ENCODE measurements at regions not wholly inside any gene's neighbourhood (a gene's known extent, or its start where the extent isn't known, plus 50 kb on each side); places are given as distances from the start of the nearest gene placed in this dataset.

DNA sequence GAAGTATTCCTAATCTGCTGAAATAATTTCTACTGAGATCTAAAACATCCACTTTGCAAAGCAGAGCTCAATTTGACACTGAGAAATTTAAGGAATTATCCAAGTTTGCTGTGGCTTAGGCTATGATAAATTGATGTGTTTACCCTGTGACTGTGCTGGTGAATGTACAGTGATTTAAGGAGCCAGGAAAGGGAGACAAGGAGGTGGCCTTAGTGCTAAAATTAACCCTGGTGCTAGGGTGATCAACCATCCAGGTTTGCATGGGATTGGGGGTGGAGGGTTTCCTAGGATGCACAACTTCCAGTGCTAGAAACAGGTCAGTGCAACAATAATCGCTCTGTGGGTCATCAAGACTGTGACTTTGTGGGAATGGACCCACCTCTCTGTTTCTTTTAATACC, 307.5 kb upstream of the SPRED2 start:
- TF ChIP-seq, protein P1, sequence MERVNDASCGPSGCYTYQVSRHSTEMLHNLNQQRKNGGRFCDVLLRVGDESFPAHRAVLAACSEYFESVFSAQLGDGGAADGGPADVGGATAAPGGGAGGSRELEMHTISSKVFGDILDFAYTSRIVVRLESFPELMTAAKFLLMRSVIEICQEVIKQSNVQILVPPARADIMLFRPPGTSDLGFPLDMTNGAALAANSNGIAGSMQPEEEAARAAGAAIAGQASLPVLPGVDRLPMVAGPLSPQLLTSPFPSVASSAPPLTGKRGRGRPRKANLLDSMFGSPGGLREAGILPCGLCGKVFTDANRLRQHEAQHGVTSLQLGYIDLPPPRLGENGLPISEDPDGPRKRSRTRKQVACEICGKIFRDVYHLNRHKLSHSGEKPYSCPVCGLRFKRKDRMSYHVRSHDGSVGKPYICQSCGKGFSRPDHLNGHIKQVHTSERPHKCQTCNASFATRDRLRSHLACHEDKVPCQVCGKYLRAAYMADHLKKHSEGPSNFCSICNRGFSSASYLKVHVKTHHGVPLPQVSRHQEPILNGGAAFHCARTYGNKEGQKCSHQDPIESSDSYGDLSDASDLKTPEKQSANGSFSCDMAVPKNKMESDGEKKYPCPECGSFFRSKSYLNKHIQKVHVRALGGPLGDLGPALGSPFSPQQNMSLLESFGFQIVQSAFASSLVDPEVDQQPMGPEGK (tag by site-specific recombination; IDR thresholded peaks at IDR 0.05) = no peak
- TF ChIP-seq, protein P2, sequence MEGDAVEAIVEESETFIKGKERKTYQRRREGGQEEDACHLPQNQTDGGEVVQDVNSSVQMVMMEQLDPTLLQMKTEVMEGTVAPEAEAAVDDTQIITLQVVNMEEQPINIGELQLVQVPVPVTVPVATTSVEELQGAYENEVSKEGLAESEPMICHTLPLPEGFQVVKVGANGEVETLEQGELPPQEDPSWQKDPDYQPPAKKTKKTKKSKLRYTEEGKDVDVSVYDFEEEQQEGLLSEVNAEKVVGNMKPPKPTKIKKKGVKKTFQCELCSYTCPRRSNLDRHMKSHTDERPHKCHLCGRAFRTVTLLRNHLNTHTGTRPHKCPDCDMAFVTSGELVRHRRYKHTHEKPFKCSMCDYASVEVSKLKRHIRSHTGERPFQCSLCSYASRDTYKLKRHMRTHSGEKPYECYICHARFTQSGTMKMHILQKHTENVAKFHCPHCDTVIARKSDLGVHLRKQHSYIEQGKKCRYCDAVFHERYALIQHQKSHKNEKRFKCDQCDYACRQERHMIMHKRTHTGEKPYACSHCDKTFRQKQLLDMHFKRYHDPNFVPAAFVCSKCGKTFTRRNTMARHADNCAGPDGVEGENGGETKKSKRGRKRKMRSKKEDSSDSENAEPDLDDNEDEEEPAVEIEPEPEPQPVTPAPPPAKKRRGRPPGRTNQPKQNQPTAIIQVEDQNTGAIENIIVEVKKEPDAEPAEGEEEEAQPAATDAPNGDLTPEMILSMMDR (tag by site-specific recombination; IDR thresholded peaks at IDR 0.05) = no peak
- TF ChIP-seq ZNF138 (tag by site-specific recombination; IDR thresholded peaks at IDR 0.05; ENCODE audit: borderline replicate concordance) = no peak
- no peak for TF ChIP-seq ZFHX2 (tag by site-specific recombination; conservative IDR thresholded peaks at IDR 0.05)
- TF ChIP-seq ZNF585B (tag by site-specific recombination; IDR thresholded peaks at IDR 0.05) = no peak
- TF ChIP-seq, protein P3, sequence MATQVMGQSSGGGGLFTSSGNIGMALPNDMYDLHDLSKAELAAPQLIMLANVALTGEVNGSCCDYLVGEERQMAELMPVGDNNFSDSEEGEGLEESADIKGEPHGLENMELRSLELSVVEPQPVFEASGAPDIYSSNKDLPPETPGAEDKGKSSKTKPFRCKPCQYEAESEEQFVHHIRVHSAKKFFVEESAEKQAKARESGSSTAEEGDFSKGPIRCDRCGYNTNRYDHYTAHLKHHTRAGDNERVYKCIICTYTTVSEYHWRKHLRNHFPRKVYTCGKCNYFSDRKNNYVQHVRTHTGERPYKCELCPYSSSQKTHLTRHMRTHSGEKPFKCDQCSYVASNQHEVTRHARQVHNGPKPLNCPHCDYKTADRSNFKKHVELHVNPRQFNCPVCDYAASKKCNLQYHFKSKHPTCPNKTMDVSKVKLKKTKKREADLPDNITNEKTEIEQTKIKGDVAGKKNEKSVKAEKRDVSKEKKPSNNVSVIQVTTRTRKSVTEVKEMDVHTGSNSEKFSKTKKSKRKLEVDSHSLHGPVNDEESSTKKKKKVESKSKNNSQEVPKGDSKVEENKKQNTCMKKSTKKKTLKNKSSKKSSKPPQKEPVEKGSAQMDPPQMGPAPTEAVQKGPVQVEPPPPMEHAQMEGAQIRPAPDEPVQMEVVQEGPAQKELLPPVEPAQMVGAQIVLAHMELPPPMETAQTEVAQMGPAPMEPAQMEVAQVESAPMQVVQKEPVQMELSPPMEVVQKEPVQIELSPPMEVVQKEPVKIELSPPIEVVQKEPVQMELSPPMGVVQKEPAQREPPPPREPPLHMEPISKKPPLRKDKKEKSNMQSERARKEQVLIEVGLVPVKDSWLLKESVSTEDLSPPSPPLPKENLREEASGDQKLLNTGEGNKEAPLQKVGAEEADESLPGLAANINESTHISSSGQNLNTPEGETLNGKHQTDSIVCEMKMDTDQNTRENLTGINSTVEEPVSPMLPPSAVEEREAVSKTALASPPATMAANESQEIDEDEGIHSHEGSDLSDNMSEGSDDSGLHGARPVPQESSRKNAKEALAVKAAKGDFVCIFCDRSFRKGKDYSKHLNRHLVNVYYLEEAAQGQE (tag by site-specific recombination; IDR thresholded peaks at IDR 0.05) = no peak
- TF ChIP-seq SP3 (tag by site-specific recombination; IDR thresholded peaks at IDR 0.05) = no peak
- TF ChIP-seq, protein P4, sequence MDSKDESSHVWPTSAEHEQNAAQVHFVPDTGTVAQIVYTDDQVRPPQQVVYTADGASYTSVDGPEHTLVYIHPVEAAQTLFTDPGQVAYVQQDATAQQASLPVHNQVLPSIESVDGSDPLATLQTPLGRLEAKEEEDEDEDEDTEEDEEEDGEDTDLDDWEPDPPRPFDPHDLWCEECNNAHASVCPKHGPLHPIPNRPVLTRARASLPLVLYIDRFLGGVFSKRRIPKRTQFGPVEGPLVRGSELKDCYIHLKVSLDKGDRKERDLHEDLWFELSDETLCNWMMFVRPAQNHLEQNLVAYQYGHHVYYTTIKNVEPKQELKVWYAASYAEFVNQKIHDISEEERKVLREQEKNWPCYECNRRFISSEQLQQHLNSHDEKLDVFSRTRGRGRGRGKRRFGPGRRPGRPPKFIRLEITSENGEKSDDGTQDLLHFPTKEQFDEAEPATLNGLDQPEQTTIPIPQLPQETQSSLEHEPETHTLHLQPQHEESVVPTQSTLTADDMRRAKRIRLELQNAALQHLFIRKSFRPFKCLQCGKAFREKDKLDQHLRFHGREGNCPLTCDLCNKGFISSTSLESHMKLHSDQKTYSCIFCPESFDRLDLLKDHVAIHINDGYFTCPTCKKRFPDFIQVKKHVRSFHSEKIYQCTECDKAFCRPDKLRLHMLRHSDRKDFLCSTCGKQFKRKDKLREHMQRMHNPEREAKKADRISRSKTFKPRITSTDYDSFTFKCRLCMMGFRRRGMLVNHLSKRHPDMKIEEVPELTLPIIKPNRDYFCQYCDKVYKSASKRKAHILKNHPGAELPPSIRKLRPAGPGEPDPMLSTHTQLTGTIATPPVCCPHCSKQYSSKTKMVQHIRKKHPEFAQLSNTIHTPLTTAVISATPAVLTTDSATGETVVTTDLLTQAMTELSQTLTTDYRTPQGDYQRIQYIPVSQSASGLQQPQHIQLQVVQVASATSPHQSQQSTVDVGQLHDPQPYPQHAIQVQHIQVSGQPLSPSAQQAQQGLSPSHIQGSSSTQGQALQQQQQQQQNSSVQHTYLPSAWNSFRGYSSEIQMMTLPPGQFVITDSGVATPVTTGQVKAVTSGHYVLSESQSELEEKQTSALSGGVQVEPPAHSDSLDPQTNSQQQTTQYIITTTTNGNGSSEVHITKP (tag by site-specific recombination; IDR thresholded peaks at IDR 0.05) = no peak
- TF ChIP-seq, protein P5, sequence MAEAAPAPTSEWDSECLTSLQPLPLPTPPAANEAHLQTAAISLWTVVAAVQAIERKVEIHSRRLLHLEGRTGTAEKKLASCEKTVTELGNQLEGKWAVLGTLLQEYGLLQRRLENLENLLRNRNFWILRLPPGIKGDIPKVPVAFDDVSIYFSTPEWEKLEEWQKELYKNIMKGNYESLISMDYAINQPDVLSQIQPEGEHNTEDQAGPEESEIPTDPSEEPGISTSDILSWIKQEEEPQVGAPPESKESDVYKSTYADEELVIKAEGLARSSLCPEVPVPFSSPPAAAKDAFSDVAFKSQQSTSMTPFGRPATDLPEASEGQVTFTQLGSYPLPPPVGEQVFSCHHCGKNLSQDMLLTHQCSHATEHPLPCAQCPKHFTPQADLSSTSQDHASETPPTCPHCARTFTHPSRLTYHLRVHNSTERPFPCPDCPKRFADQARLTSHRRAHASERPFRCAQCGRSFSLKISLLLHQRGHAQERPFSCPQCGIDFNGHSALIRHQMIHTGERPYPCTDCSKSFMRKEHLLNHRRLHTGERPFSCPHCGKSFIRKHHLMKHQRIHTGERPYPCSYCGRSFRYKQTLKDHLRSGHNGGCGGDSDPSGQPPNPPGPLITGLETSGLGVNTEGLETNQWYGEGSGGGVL (tag by site-specific recombination; IDR thresholded peaks at IDR 0.05) = no peak
- TF ChIP-seq SCRT1 (tag by site-specific recombination; IDR thresholded peaks at IDR 0.05; ENCODE audit: borderline replicate concordance) = no peak
- TF ChIP-seq TRIM28 (IDR thresholded peaks at IDR 0.05; ENCODE audit: borderline replicate concordance, low read length) = no peak
- TF ChIP-seq ZNF311 (tag by site-specific recombination; IDR thresholded peaks at IDR 0.05; ENCODE audit: borderline replicate concordance) = no peak
